HEK293 (cell line): ENCODE measurements at regions not wholly inside any gene's neighbourhood (a gene's known extent, or its start where the extent isn't known, plus 50 kb on each side); places are given as distances from the start of the nearest gene placed in this dataset.

ENCODE experiments used
- CTCF ChIA-PET: fragments of 350-600 bp; formaldehyde crosslinking; extraction: SDS; loops from one replicate; lab custom pipeline; 2021; ENCODE audit warnings: antibody characterized with exemption; lab: Yijun Ruan, JAX
- POLR2A ChIA-PET: fragments of 300-600 bp; formaldehyde crosslinking; extraction: SDS; loops from one replicate; lab custom pipeline; 2020; ENCODE audit warnings: antibody characterized with exemption, inconsistent platforms; lab: Yijun Ruan, JAX
- H3K27ac ChIP-seq: fragments of 200-500 bp; sonication (Bioruptor generic); 2 replicates; pipeline ENCODE4 v1.5.1; 2014; ENCODE audit warnings: low read depth, low read length, control low read depth, inconsistent platforms; ENCODE audit errors: extremely low read depth
- H3K36me3 ChIP-seq, 2 experiments: fragments of 200-500 bp in 1 of 2; sonication (Bioruptor generic) in 1 of 2; 1 replicate in 1 of 2; 2 replicates in 1 of 2; pipeline ENCODE4 v1.5.1; 2014 to 2017; ENCODE audit warnings: inconsistent platforms in 2 of 2, low read length in 2 of 2; ENCODE audit not compliant: control insufficient read depth in 2 of 2, insufficient read depth in 1 of 2
- H3K4me1 ChIP-seq: fragments of 200-500 bp; sonication (Bioruptor generic); 2 replicates; pipeline ENCODE4 v1.5.1; 2014; ENCODE audit warnings: mild to moderate bottlenecking, low read length, inconsistent platforms; ENCODE audit not compliant: control insufficient read depth, insufficient read depth
- H3K4me3 ChIP-seq: 2 replicates; pipeline ENCODE4 v1.5.1; 2011; ENCODE audit warnings: low read depth, mild to moderate bottlenecking, control low read depth, low read length, moderate library complexity
- H3K9me3 ChIP-seq: fragments of 200-500 bp; sonication (Bioruptor generic); 2 replicates; pipeline ENCODE4 v1.5.1; 2014; ENCODE audit warnings: low read depth, low read length, inconsistent platforms; ENCODE audit not compliant: control insufficient read depth, insufficient read depth
- EGR2 ChIP-seq: fragments of 450-650 bp; formaldehyde crosslinking; IDR thresholded peaks from 2 replicates; pipeline ENCODE4 v1.5.1; 2016; ENCODE audit warnings: low read depth, missing biosample characterization, missing genetic modification characterization
- GLIS1 ChIP-seq: fragments of 450-650 bp; formaldehyde crosslinking; IDR thresholded peaks from 2 replicates; pipeline ENCODE4 v1.5.1; 2016; ENCODE audit warnings: missing biosample characterization, missing genetic modification characterization
- GLIS2 ChIP-seq: fragments of 450-650 bp; formaldehyde crosslinking; IDR thresholded peaks from 2 replicates; pipeline ENCODE4 v1.5.1; 2016; ENCODE audit warnings: missing biosample characterization, missing genetic modification characterization
- KLF10 ChIP-seq: fragments of 450-650 bp; IDR thresholded peaks from 2 replicates; pipeline ENCODE4 v1.5.1; 2018; ENCODE audit warnings: missing biosample characterization, mild to moderate bottlenecking, missing genetic modification characterization
- SETDB1 ChIP-seq: IDR thresholded peaks from one replicate; pipeline ENCODE4 v1.6.1; 2017; ENCODE audit warnings: mild to moderate bottlenecking, low read length, moderate library complexity, mixed read lengths; ENCODE audit not compliant: insufficient read length
- SP2 ChIP-seq: fragments of 450-650 bp; formaldehyde crosslinking; IDR thresholded peaks from 2 replicates; pipeline ENCODE4 v1.5.1; 2016; ENCODE audit warnings: missing biosample characterization, missing genetic modification characterization
- ZBTB20 ChIP-seq: fragments of 450-650 bp; formaldehyde crosslinking; IDR thresholded peaks from 2 replicates; pipeline ENCODE4 v1.5.1; 2016; ENCODE audit warnings: missing biosample characterization, missing genetic modification characterization
- ZBTB21 ChIP-seq: fragments of 450-650 bp; formaldehyde crosslinking; IDR thresholded peaks from 2 replicates; pipeline ENCODE4 v1.5.1; 2017; ENCODE audit warnings: missing biosample characterization, missing genetic modification characterization
- ZBTB48 ChIP-seq: fragments of 450-650 bp; formaldehyde crosslinking; IDR thresholded peaks from 2 replicates; pipeline ENCODE4 v1.5.1; 2016; ENCODE audit warnings: missing biosample characterization, missing genetic modification characterization
- ZIC2 ChIP-seq: fragments of 450-650 bp; formaldehyde crosslinking; IDR thresholded peaks from 2 replicates; pipeline ENCODE4 v1.5.1; 2016; ENCODE audit warnings: missing biosample characterization, missing genetic modification characterization
- ZNF112 ChIP-seq: fragments of 450-650 bp; formaldehyde crosslinking; IDR thresholded peaks from 2 replicates; pipeline ENCODE4 v1.5.0; 2017; ENCODE audit warnings: missing biosample characterization, missing genetic modification characterization
- ZNF214 ChIP-seq: fragments of 450-650 bp; formaldehyde crosslinking; IDR thresholded peaks from 2 replicates; pipeline ENCODE4 v1.5.1; 2017; ENCODE audit warnings: missing biosample characterization, mild to moderate bottlenecking, missing genetic modification characterization, borderline replicate concordance
- ZNF350 ChIP-seq: fragments of 450-650 bp; formaldehyde crosslinking; IDR thresholded peaks from 2 replicates; pipeline ENCODE4 v1.5.0; 2017; ENCODE audit warnings: missing biosample characterization, mild to moderate bottlenecking, missing genetic modification characterization
- ZNF354C ChIP-seq: fragments of 450-650 bp; formaldehyde crosslinking; IDR thresholded peaks from 2 replicates; pipeline ENCODE4 v1.5.1; 2016; ENCODE audit warnings: missing biosample characterization, missing genetic modification characterization, low read depth, borderline replicate concordance
- ZNF37A ChIP-seq: fragments of 450-650 bp; IDR thresholded peaks from 2 replicates; pipeline ENCODE4 v1.5.1; 2018; ENCODE audit warnings: missing biosample characterization, missing genetic modification characterization
- ZNF416 ChIP-seq: fragments of 450-650 bp; formaldehyde crosslinking; IDR thresholded peaks from 2 replicates; pipeline ENCODE4 v1.5.1; 2016; ENCODE audit warnings: missing biosample characterization, missing genetic modification characterization
- ZNF48 ChIP-seq: fragments of 450-650 bp; formaldehyde crosslinking; IDR thresholded peaks from 2 replicates; pipeline ENCODE4 v1.5.1; 2016; ENCODE audit warnings: missing biosample characterization, missing genetic modification characterization
- ZNF555 ChIP-seq: fragments of 450-650 bp; formaldehyde crosslinking; conservative IDR thresholded peaks from 2 replicates; pipeline ENCODE4 v1.5.1; 2017; ENCODE audit warnings: missing biosample characterization, mild to moderate bottlenecking, missing genetic modification characterization, inconsistent platforms
- ZNF600 ChIP-seq: fragments of 450-650 bp; formaldehyde crosslinking; IDR thresholded peaks from 2 replicates; pipeline ENCODE4 v1.5.1; 2016; ENCODE audit warnings: missing biosample characterization, missing genetic modification characterization
- ZNF629 ChIP-seq: fragments of 450-650 bp; formaldehyde crosslinking; IDR thresholded peaks from 2 replicates; pipeline ENCODE4 v1.5.1; 2017; ENCODE audit warnings: missing biosample characterization, missing genetic modification characterization
- ZNF701 ChIP-seq: fragments of 450-650 bp; formaldehyde crosslinking; IDR thresholded peaks from 2 replicates; pipeline ENCODE4 v1.5.1; 2016; ENCODE audit warnings: missing biosample characterization, missing genetic modification characterization
- ZNF776 ChIP-seq: fragments of 450-650 bp; formaldehyde crosslinking; IDR thresholded peaks from 2 replicates; pipeline ENCODE4 v1.5.0; 2017; ENCODE audit warnings: missing biosample characterization, missing genetic modification characterization, borderline replicate concordance
- ZNF777 ChIP-seq: fragments of 450-650 bp; formaldehyde crosslinking; IDR thresholded peaks from 2 replicates; pipeline ENCODE4 v1.5.1; 2017; ENCODE audit warnings: missing biosample characterization, missing genetic modification characterization, borderline replicate concordance
- ZNF843 ChIP-seq: fragments of 450-650 bp; formaldehyde crosslinking; IDR thresholded peaks from 2 replicates; pipeline ENCODE4 v1.5.1; 2016; ENCODE audit warnings: missing biosample characterization, missing genetic modification characterization
- TF ChIP-seq, protein P1 (sequence below): fragments of 450-650 bp; formaldehyde crosslinking; IDR thresholded peaks from 2 replicates; pipeline ENCODE4 v1.5.1; 2016; ENCODE audit warnings: missing biosample characterization, missing genetic modification characterization
- TF ChIP-seq, protein P2 (sequence below): fragments of 450-650 bp; formaldehyde crosslinking; IDR thresholded peaks from 2 replicates; pipeline ENCODE4 v1.5.1; 2016; ENCODE audit warnings: missing biosample characterization, missing genetic modification characterization

DNA sequence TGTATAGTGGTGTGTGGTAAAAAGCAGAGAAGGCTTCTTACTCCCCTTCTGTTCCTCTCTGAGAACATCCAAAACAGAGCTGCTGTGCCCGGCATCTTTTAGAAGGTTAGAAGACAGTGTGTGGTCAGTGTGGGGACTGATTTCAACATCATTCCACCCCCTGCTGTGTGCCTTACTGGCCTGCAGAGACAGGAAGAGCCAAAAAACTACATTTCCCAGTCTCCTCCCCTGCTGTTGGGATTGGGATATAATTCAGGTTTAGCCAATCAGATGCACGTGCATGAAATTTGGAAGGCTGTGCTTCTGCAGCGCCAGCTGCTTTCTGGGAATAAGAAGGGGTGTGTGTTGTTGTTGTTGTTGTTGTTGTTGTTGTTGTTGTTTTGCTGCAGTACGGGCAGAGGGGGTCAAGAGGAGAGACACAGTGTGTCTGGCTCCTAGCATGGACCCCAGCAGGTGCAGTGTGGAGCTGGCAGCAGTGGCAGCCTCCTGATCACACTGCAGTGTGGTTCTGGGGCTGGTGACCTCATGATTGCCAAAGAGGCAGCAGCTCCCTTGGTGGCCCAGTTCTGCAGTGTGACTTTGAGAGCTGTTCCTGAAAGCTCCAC lies 74.7 kb downstream of the MRPL14 start (continued):
- TF ChIP-seq ZBTB20 (tag by site-specific recombination) (peak; percentile 85), ZNF354C (no peak), ZNF843 (no peak), EGR2 (tag by site-specific recombination) (no peak), ZNF350 (tag by site-specific recombination) (no peak), ZNF629 (tag by site-specific recombination) (peak; percentile 32; the same call in 1 of the 2 replicates), KLF10 (tag by site-specific recombination) (no peak; the same call in 1 of the 2 replicates), SP2 (tag by site-specific recombination) (peak; percentile 46), ZNF555 (no peak), GLIS2 (tag by site-specific recombination) (no peak), ZNF37A (tag by site-specific recombination) (no peak), ZNF416 (tag by site-specific recombination) (no peak), ZNF112 (tag by site-specific recombination) (no peak), SETDB1 (no peak), ZNF777 (no peak), ZNF214 (no peak), ZBTB21 (tag by site-specific recombination) (peak; percentile 48; the same call in 1 of the 2 replicates), ZNF701 (tag by site-specific recombination) (no peak), ZBTB48 (tag by site-specific recombination) (0 out of 2 replicates have a peak, but pooled peaks have one; percentile 28), GLIS1 (tag by site-specific recombination) (peak; percentile 75)
- TF ChIP-seq, protein P1, sequence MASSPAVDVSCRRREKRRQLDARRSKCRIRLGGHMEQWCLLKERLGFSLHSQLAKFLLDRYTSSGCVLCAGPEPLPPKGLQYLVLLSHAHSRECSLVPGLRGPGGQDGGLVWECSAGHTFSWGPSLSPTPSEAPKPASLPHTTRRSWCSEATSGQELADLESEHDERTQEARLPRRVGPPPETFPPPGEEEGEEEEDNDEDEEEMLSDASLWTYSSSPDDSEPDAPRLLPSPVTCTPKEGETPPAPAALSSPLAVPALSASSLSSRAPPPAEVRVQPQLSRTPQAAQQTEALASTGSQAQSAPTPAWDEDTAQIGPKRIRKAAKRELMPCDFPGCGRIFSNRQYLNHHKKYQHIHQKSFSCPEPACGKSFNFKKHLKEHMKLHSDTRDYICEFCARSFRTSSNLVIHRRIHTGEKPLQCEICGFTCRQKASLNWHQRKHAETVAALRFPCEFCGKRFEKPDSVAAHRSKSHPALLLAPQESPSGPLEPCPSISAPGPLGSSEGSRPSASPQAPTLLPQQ (tag by site-specific recombination), result no peak

DNA sequence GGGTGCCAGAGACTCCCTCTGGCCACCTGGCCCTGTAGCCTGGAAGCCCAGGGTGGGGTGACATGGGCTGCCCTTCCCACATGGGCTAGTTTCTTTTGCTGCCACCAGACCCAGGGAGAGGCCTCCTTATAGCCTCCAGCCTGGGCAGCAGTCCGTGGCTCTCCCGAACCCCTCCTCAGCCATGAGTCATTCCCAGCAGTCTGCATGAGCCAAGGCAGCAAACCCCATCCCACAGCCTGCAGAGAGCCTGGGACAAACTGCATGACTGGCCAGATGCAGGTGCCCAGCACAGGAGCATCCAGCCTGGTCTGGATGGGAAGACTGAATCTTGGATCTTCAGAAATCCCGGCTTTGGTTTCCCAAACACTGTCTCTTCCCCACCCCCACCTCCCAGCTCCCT lies 75.7 kb downstream of the MRPL14 start:
- CTCF ChIA-PET, result interaction anchor here (0.9 to 3.2 kb wide), 5 partner anchors 8 to 327 kb away, joined by 3 to 16 read pairs (median 3); partner anchors contain the start of gene VEGFA
- Histone ChIP-seq H3K27ac (no peak overlapping the region), H3K9me3 (no peaks in the 10 kb centered on the region), H3K4me1 (no peaks in the 10 kb centered on the region), H3K36me3 (no peaks in the 10 kb centered on the region), H3K4me3 (no peak overlapping the region)
- TF ChIP-seq GLIS1 (tag by site-specific recombination), result 0 out of 2 replicates have a peak, but pooled peaks have one; percentile 3
- peak; percentile 16; the same call in 1 of the 2 replicates for TF ChIP-seq ZIC2 (tag by site-specific recombination)
- no peak for TF ChIP-seq ZNF776 (tag by site-specific recombination)
- no peak for TF ChIP-seq ZNF48 (tag by site-specific recombination)
- TF ChIP-seq, protein P2, sequence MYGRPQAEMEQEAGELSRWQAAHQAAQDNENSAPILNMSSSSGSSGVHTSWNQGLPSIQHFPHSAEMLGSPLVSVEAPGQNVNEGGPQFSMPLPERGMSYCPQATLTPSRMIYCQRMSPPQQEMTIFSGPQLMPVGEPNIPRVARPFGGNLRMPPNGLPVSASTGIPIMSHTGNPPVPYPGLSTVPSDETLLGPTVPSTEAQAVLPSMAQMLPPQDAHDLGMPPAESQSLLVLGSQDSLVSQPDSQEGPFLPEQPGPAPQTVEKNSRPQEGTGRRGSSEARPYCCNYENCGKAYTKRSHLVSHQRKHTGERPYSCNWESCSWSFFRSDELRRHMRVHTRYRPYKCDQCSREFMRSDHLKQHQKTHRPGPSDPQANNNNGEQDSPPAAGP, result 0 out of 2 replicates have a peak, but pooled peaks have one; percentile 23
- TF ChIP-seq ZNF600, result 0 out of 2 replicates have a peak, but pooled peaks have one; percentile 15
- POLR2A ChIA-PET, result interaction anchor here (0.7 to 1.3 kb wide), 2 partner anchors 8 to 42 kb away, joined by 3 read pairs; no protein-coding TSS in a partner anchor
